B cell (primary cell): ENCODE measurements at regions not wholly inside any gene's neighbourhood (a gene's known extent, or its start where the extent isn't known, plus 50 kb on each side); places are given as distances from the start of the nearest gene placed in this dataset.

Experiments
- ATAC-seq: fragments of 200-7000 bp; cut with Tn5 transposase; one replicate; pipeline ENCODE4 v1.10.0; 2021; ENCODE audit warnings: low read depth, mild to moderate bottlenecking, moderate number of reproducible peaks, moderate library complexity
- CTCF ChIA-PET: fragments of 350-600 bp; sonication (Branson Sonifier 250); formaldehyde crosslinking; loops from one replicate; lab custom pipeline; 2021; ENCODE audit warnings: antibody characterized with exemption, inconsistent platforms; lab: Charles Lee
- POLR2A ChIA-PET: fragments of 350-600 bp; sonication (Branson Sonifier 250); formaldehyde crosslinking; loops from one replicate; lab custom pipeline; 2021; ENCODE audit warnings: antibody characterized with exemption; lab: Charles Lee
- DNase-seq: peaks from one replicate; pipeline ENCODE4 v3.0.0; 2013
- H2AFZ ChIP-seq: 2 replicates; pipeline ENCODE4 v1.6.1; 2012; ENCODE audit warnings: mild to moderate bottlenecking, low read depth, low read length; ENCODE audit not compliant: insufficient read depth, poor library complexity, severe bottlenecking
- H3K27ac ChIP-seq, 2 donors: 1 replicate in 1 of 2; 2 replicates in 1 of 2; pipeline ENCODE4 v1.5.1; 2012 to 2013; ENCODE audit warnings: low read length in 2 of 2, mild to moderate bottlenecking in 2 of 2, moderate library complexity in 1 of 2
- H3K27me3 ChIP-seq, 4 experiments: fragments of 200-600 bp in 1 of 4; sonication (generic) in 1 of 4; replicated peaks in 1 of 4; 1 replicate in 2 of 4; 2 replicates in 2 of 4; pipeline versions ENCODE4 v1.6.1 to v1.7.0; 2013 to 2016; ENCODE audit warnings: low read length in 3 of 4, mild to moderate bottlenecking in 2 of 4, mixed read lengths in 1 of 4, moderate library complexity in 1 of 4; ENCODE audit not compliant: insufficient read depth in 4 of 4, control insufficient read depth in 3 of 4; ENCODE audit errors: control extremely low read depth in 1 of 4
- H3K36me3 ChIP-seq, 2 experiments: replicated peaks in 1 of 2; 1 replicate in 1 of 2; 2 replicates in 1 of 2; pipeline versions ENCODE4 v1.6.1 to v1.7.1; 2013; ENCODE audit warnings: low read length in 1 of 2; ENCODE audit not compliant: insufficient read depth in 2 of 2, control insufficient read depth in 1 of 2; ENCODE audit errors: control extremely low read depth in 1 of 2, extremely low read depth in 1 of 2
- H3K4me1 ChIP-seq, 2 donors: fragments of 200-600 bp in 1 of 2; sonication (generic) in 1 of 2; 1 replicate in 1 of 2; 2 replicates in 1 of 2; pipeline versions ENCODE4 v1.5.1 to v1.6.1; 2013 to 2017; ENCODE audit warnings: low read length in 2 of 2; ENCODE audit not compliant: control insufficient read depth in 2 of 2, insufficient read depth in 2 of 2
- H3K4me2 ChIP-seq: replicated peaks from 2 replicates; pipeline ENCODE3; 2012; ENCODE audit warnings: mild to moderate bottlenecking, low read depth, low read length; ENCODE audit not compliant: poor library complexity, severe bottlenecking
- H3K4me3 ChIP-seq, 5 experiments: fragments of 200-600 bp in 1 of 5; sonication (generic) in 1 of 5; 1 replicate in 3 of 5; 2 replicates in 2 of 5; pipeline versions ENCODE4 v1.5.1 to v1.7.0; 2011 to 2016; ENCODE audit warnings: low read length in 4 of 5, mild to moderate bottlenecking in 4 of 5, low read depth in 2 of 5, control low read depth in 1 of 5, moderate library complexity in 1 of 5; ENCODE audit not compliant: insufficient read depth in 1 of 5; ENCODE audit errors: control extremely low read depth in 1 of 5, extremely low read depth in 1 of 5
- H3K79me2 ChIP-seq: fragments of 200-600 bp; sonication (generic); one replicate; pipeline ENCODE4 v1.6.0; 2016; ENCODE audit warnings: low read length; ENCODE audit not compliant: control insufficient read depth, insufficient read depth
- H3K9ac ChIP-seq: fragments of 200-600 bp; sonication (generic); 2 replicates; pipeline ENCODE4 v1.6.1; 2017; ENCODE audit warnings: mild to moderate bottlenecking, low read length, moderate library complexity
- H3K9me3 ChIP-seq, 3 donors: one replicate each; pipeline versions ENCODE4 v1.6.1 to v1.7.1; 2013; ENCODE audit warnings: low read length in 2 of 3; ENCODE audit not compliant: control insufficient read depth in 2 of 3, insufficient read depth in 1 of 3; ENCODE audit errors: control extremely low read depth in 1 of 3
- H4K20me1 ChIP-seq: 2 replicates; pipeline ENCODE4 v1.6.0; 2012; ENCODE audit warnings: mild to moderate bottlenecking, low read length; ENCODE audit not compliant: insufficient read depth, control insufficient read depth, poor library complexity, severe bottlenecking
- H3K27ac Mint-ChIP-seq: one replicate; pipeline ENCODE4 v1.8.0; 2021; ENCODE audit warnings: mixed read lengths
- H3K27me3 Mint-ChIP-seq: one replicate; pipeline ENCODE4 v1.8.0; 2021; ENCODE audit warnings: mixed read lengths
- H3K4me1 Mint-ChIP-seq: one replicate; pipeline ENCODE4 v1.8.0; 2021; ENCODE audit warnings: mixed read lengths
- H3K4me3 Mint-ChIP-seq: one replicate; pipeline ENCODE4 v1.8.0; 2021; ENCODE audit warnings: mixed read lengths
- H3K9me3 Mint-ChIP-seq: one replicate; pipeline ENCODE4 v1.8.0; 2022; ENCODE audit warnings: mixed read lengths; ENCODE audit not compliant: insufficient read depth
- EZH2 ChIP-seq: IDR thresholded peaks from 2 replicates; pipeline ENCODE4 v1.6.1; 2012; ENCODE audit warnings: borderline replicate concordance, low read depth, mild to moderate bottlenecking, moderate library complexity, low read length; ENCODE audit not compliant: insufficient read depth, poor library complexity, severe bottlenecking
- WGBS: methylation state at CpG from one replicate; pipeline ENCODE4 v1.1.5; 2013; ENCODE audit warnings: missing lambda C conversion rate; ENCODE audit not compliant: insufficient coverage; 5-methylcytosine and 5-hydroxymethylcytosine counted together
- intact Hi-C: fragments of 100-400 bp; cut with micrococcal nuclease; formaldehyde crosslinking; loops from one replicate; pipeline ENCODE4 v1.10.0; 2022
- TF ChIP-seq, protein P1 (sequence below): fragments of 200-600 bp; IDR thresholded peaks from one replicate; pipeline ENCODE4 v1.8.0; 2022; ENCODE audit warnings: antibody characterized with exemption, mild to moderate bottlenecking

- no peak overlapping the region for H3K4me3 Mint-ChIP-seq
- ChIA-PET POLR2A (no interaction called here), CTCF (no interaction called here)
- TF ChIP-seq EZH2, result no peak
- TF ChIP-seq, protein P1, sequence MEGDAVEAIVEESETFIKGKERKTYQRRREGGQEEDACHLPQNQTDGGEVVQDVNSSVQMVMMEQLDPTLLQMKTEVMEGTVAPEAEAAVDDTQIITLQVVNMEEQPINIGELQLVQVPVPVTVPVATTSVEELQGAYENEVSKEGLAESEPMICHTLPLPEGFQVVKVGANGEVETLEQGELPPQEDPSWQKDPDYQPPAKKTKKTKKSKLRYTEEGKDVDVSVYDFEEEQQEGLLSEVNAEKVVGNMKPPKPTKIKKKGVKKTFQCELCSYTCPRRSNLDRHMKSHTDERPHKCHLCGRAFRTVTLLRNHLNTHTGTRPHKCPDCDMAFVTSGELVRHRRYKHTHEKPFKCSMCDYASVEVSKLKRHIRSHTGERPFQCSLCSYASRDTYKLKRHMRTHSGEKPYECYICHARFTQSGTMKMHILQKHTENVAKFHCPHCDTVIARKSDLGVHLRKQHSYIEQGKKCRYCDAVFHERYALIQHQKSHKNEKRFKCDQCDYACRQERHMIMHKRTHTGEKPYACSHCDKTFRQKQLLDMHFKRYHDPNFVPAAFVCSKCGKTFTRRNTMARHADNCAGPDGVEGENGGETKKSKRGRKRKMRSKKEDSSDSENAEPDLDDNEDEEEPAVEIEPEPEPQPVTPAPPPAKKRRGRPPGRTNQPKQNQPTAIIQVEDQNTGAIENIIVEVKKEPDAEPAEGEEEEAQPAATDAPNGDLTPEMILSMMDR, result no peak
- ATAC-seq, result no peak
- DNase-seq, result no peak
- no peaks in the 10 kb centered on the region for H3K9me3 Mint-ChIP-seq
- peaks cover 5% of the 10 kb centered on the region for H3K4me1 Mint-ChIP-seq
- H3K27me3 ChIP-seq, result no peaks in the 10 kb centered on the region
- no peak overlapping the region for H3K4me2 ChIP-seq
- H3K27me3 Mint-ChIP-seq, result no peaks in the 10 kb centered on the region
- no peak overlapping the region for H3K27ac Mint-ChIP-seq
- no peaks in the 10 kb centered on the region for H3K4me1 ChIP-seq
- H3K36me3 ChIP-seq, result no peaks in the 10 kb centered on the region
- no peaks in the 10 kb centered on the region for H3K79me2 ChIP-seq
- 95% methylated on average over 5 of the region's 11 CpGs for WGBS
- H3K27ac ChIP-seq, result no peak overlapping the region
- intact Hi-C loops, result no loop called here
- no peak overlapping the region for H3K9ac ChIP-seq
- H3K4me3 ChIP-seq, result no peak overlapping the region
- no peaks in the 10 kb centered on the region for H4K20me1 ChIP-seq
- no peaks in the 10 kb centered on the region for H3K9me3 ChIP-seq
- H2AFZ ChIP-seq, result no peak overlapping the region
Observed at GRCh38 chr2:180191432-180192124, 184.5 kb upstream of the CWC22 start.

DNA sequence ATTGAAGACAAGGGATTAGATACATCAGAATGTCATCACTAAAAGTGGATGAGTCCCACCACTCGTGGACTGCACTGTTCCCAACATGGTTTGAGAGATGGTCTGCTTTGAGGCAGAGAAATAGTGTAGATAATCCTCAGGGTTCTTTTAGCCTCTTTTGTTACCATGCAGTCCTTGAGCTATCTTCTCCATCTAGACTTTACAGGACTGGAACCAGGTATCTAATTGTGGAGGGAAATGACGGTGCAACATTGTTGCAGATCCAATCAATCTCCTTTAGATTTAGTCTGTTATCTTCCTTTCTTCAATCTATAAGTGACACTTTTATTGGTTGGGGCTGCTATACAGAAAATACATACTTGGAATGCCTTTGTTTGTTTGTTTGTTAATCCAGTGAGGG lies 183.8 kb upstream of the CWC22 start:
- H3K4me3 Mint-ChIP-seq, result no peak overlapping the region
- ChIA-PET POLR2A (no interaction called here), CTCF (no interaction called here)
- DNase-seq, result no peak
- no peak overlapping the region for H3K9ac ChIP-seq
- H3K4me1 ChIP-seq, result no peaks in the 10 kb centered on the region
- H2AFZ ChIP-seq, result no peak overlapping the region
- no peak overlapping the region for H3K4me2 ChIP-seq
- H3K27me3 ChIP-seq, result no peaks in the 10 kb centered on the region
- no peak for ATAC-seq
- H3K27ac Mint-ChIP-seq, result no peak overlapping the region
- no peak overlapping the region for H3K27ac ChIP-seq
- no peaks in the 10 kb centered on the region for H3K79me2 ChIP-seq
- no peaks in the 10 kb centered on the region for H3K4me1 Mint-ChIP-seq
- H3K9me3 ChIP-seq, result no peaks in the 10 kb centered on the region
- no peaks in the 10 kb centered on the region for H3K27me3 Mint-ChIP-seq
- WGBS, result no CpG with 5 or more reads among the region's 2 CpGs
- no peaks in the 10 kb centered on the region for H4K20me1 ChIP-seq
- intact Hi-C loops, result no loop called here
- H3K36me3 ChIP-seq, result no peaks in the 10 kb centered on the region
- no peaks in the 10 kb centered on the region for H3K9me3 Mint-ChIP-seq
- no peak overlapping the region for H3K4me3 ChIP-seq
- TF ChIP-seq EZH2, result no peak
- TF ChIP-seq, protein P1, result no peak
